ENCODE measurements at regions not wholly inside any gene's neighbourhood (a gene's known extent, or its start where the extent isn't known, plus 50 kb on each side); places are given as distances from the start of the nearest gene placed in this dataset.

- H3K4me3 ChIP-seq (ENCODE audit: control insufficient read depth, low read depth, low read length): no peak overlapping the region
- DNase-seq (ENCODE audit: low read depth): no peak
- TF ChIP-seq, protein P1, sequence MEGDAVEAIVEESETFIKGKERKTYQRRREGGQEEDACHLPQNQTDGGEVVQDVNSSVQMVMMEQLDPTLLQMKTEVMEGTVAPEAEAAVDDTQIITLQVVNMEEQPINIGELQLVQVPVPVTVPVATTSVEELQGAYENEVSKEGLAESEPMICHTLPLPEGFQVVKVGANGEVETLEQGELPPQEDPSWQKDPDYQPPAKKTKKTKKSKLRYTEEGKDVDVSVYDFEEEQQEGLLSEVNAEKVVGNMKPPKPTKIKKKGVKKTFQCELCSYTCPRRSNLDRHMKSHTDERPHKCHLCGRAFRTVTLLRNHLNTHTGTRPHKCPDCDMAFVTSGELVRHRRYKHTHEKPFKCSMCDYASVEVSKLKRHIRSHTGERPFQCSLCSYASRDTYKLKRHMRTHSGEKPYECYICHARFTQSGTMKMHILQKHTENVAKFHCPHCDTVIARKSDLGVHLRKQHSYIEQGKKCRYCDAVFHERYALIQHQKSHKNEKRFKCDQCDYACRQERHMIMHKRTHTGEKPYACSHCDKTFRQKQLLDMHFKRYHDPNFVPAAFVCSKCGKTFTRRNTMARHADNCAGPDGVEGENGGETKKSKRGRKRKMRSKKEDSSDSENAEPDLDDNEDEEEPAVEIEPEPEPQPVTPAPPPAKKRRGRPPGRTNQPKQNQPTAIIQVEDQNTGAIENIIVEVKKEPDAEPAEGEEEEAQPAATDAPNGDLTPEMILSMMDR (conservative IDR thresholded peaks at IDR 0.05; ENCODE audit: control insufficient read depth, insufficient read depth, low read depth, low read length): no peak
Observed at GRCh38 chr13:64453831-64454230, 2776.3 kb downstream of the PCDH9 start.

- no peak overlapping the region for H3K4me3 ChIP-seq (ENCODE audit: control insufficient read depth, low read depth, low read length)
- TF ChIP-seq, protein P1 (conservative IDR thresholded peaks at IDR 0.05; ENCODE audit: control insufficient read depth, insufficient read depth, low read depth, low read length): peak; percentile 15
- no peak for DNase-seq (ENCODE audit: low read depth)
Observed at GRCh38 chr13:64446372-64446771, 2783.8 kb downstream of the PCDH9 start.

DNA sequence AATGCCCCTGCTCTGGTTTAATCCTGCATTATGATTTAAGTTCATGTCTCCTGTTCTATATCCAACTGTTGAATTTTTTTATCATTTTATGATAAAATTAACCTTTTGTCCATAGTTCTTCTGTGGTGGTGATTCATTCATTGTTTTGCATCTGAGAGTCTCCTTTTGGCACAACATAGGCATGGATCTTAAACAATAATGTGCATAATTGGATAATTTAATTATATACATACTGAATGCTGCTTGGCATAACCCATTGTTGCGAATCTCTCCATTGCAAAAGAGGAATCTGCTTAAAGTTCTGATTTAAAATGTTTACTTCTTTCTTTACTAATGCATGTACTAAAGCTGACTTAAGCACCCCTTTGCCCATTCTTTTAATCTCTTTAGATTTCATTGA, 2788.4 kb downstream of the PCDH9 start:
- TF ChIP-seq, protein P1 (conservative IDR thresholded peaks at IDR 0.05; ENCODE audit: control insufficient read depth, insufficient read depth, low read depth, low read length): no peak
- DNase-seq (ENCODE audit: low read depth): no peak
- H3K4me3 ChIP-seq (ENCODE audit: control insufficient read depth, low read depth, low read length): no peak overlapping the region

DNA sequence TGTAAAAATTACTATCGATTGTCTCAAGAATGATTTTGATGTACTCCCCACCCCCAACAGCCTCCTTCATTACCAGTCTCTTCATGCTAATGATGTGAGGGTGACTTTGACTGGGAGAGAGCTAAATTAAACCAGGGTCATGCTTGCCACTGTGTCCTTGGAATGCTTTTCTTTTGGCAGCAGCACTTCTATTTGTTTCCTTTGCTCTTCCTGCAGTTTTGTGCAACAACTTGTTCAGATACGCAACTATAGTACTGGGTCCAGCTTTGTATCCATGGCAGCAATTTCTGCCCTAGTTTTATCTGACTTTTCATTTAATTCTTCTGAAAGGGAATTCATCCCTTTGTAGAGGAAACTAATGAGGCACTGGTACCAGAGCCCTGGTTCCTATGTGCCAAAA, 2792.1 kb downstream of the PCDH9 start:
- TF ChIP-seq, protein P1 (conservative IDR thresholded peaks at IDR 0.05; ENCODE audit: control insufficient read depth, insufficient read depth, low read depth, low read length): no peak
- DNase-seq (ENCODE audit: low read depth): no peak
- H3K4me3 ChIP-seq (ENCODE audit: control insufficient read depth, low read depth, low read length): no peak overlapping the region

GRCh38 chr13:64429691-64430090, 2800.4 kb downstream of the PCDH9 start:
- no peak for DNase-seq (ENCODE audit: low read depth)
- TF ChIP-seq, protein P1 (conservative IDR thresholded peaks at IDR 0.05; ENCODE audit: control insufficient read depth, insufficient read depth, low read depth, low read length): no peak

GRCh38 chr13:64428196-64428595, 2801.9 kb downstream of the PCDH9 start:
- DNase-seq (ENCODE audit: low read depth): peak; percentile 10
- no peak overlapping the region for H3K4me3 ChIP-seq (ENCODE audit: control insufficient read depth, low read depth, low read length)
- TF ChIP-seq, protein P1 (conservative IDR thresholded peaks at IDR 0.05; ENCODE audit: control insufficient read depth, insufficient read depth, low read depth, low read length): no peak

More at GRCh38 chr13:64429691-64430090, 2800.4 kb downstream of the PCDH9 start:
- H3K4me3 ChIP-seq (ENCODE audit: control insufficient read depth, low read depth, low read length): no peak overlapping the region

- no peak for DNase-seq (ENCODE audit: low read depth)
- TF ChIP-seq, protein P1 (conservative IDR thresholded peaks at IDR 0.05; ENCODE audit: control insufficient read depth, insufficient read depth, low read depth, low read length): no peak
- H3K4me3 ChIP-seq (ENCODE audit: control insufficient read depth, low read depth, low read length): no peak overlapping the region
Observed at GRCh38 chr13:64423467-64423866, 2806.7 kb downstream of the PCDH9 start.

All from fibroblast of mammary gland (primary cell).